HEK293T (cell line): ENCODE measurements at regions not wholly inside any gene's neighbourhood (a gene's known extent, or its start where the extent isn't known, plus 50 kb on each side); places are given as distances from the start of the nearest gene placed in this dataset.
A peak's percentile ranks its signal among the peaks of the same experiment; 100 is the strongest.

Source experiments
- CTCF ChIA-PET: fragments of 350-600 bp; formaldehyde crosslinking; extraction: SDS; loops from one replicate; lab custom pipeline; 2021; ENCODE audit warnings: antibody characterized with exemption, inconsistent platforms; lab: Yijun Ruan, JAX
- POLR2A ChIA-PET: fragments of 350-600 bp; formaldehyde crosslinking; extraction: SDS; loops from one replicate; lab custom pipeline; 2020; ENCODE audit warnings: antibody characterized with exemption, inconsistent platforms; lab: Yijun Ruan, JAX
- DNase-seq: peaks from one replicate; pipeline ENCODE4 v3.0.0; 2012; ENCODE audit warnings: mixed read lengths; ENCODE audit errors: extremely low spot score
- ARNT ChIP-seq: fragments of 450-650 bp; IDR thresholded peaks from 2 replicates; pipeline ENCODE4 v1.6.1; 2017; ENCODE audit warnings: mild to moderate bottlenecking
- BHLHE40 ChIP-seq: fragments of 450-650 bp; IDR thresholded peaks from 2 replicates; pipeline ENCODE4 v1.6.1; 2016; ENCODE audit warnings: mild to moderate bottlenecking, moderate library complexity, borderline replicate concordance
- CTBP1 ChIP-seq: fragments of 450-650 bp; IDR thresholded peaks from 2 replicates; pipeline ENCODE4 v1.6.1; 2016; ENCODE audit warnings: borderline replicate concordance
- ELF4 ChIP-seq: fragments of 450-650 bp; IDR thresholded peaks from 2 replicates; pipeline ENCODE4 v1.6.1; 2017; ENCODE audit warnings: antibody characterized with exemption
- FOXA1 ChIP-seq: fragments of 450-650 bp; IDR thresholded peaks from 2 replicates; pipeline ENCODE4 v1.6.1; 2016; ENCODE audit warnings: mild to moderate bottlenecking
- FOXK2 ChIP-seq: fragments of 450-650 bp; IDR thresholded peaks from 2 replicates; pipeline ENCODE4 v1.6.1; 2016; ENCODE audit warnings: mild to moderate bottlenecking
- FOXM1 ChIP-seq: fragments of 450-650 bp; IDR thresholded peaks from 2 replicates; pipeline ENCODE4 v1.6.1; 2017; ENCODE audit warnings: mild to moderate bottlenecking, borderline replicate concordance
- HDGF ChIP-seq: fragments of 450-650 bp; IDR thresholded peaks from 2 replicates; pipeline ENCODE4 v1.6.1; 2017; ENCODE audit warnings: antibody characterized with exemption, borderline replicate concordance
- L3MBTL2 ChIP-seq: fragments of 450-650 bp; conservative IDR thresholded peaks from 2 replicates; pipeline ENCODE4 v1.6.1; 2016; ENCODE audit warnings: mild to moderate bottlenecking
- LEF1 ChIP-seq: fragments of 450-650 bp; IDR thresholded peaks from 2 replicates; pipeline ENCODE4 v1.6.1; 2017; ENCODE audit warnings: mild to moderate bottlenecking, borderline replicate concordance
- NFRKB ChIP-seq: fragments of 450-650 bp; IDR thresholded peaks from 2 replicates; pipeline ENCODE4 v1.6.1; 2016; ENCODE audit warnings: mild to moderate bottlenecking, moderate library complexity
- PKNOX1 ChIP-seq: fragments of 450-650 bp; IDR thresholded peaks from 2 replicates; pipeline ENCODE4 v1.6.1; 2016
- SP1 ChIP-seq: fragments of 450-650 bp; IDR thresholded peaks from 2 replicates; pipeline ENCODE4 v1.6.1; 2017
- SUZ12 ChIP-seq: fragments of 450-650 bp; IDR thresholded peaks from 2 replicates; pipeline ENCODE4 v1.6.1; 2016; ENCODE audit warnings: mild to moderate bottlenecking
- TARDBP ChIP-seq: fragments of 450-650 bp; IDR thresholded peaks from 2 replicates; pipeline ENCODE4 v1.6.1; 2016
- ZNF384 ChIP-seq: fragments of 450-650 bp; IDR thresholded peaks from 2 replicates; pipeline ENCODE4 v1.6.1; 2016

DNA sequence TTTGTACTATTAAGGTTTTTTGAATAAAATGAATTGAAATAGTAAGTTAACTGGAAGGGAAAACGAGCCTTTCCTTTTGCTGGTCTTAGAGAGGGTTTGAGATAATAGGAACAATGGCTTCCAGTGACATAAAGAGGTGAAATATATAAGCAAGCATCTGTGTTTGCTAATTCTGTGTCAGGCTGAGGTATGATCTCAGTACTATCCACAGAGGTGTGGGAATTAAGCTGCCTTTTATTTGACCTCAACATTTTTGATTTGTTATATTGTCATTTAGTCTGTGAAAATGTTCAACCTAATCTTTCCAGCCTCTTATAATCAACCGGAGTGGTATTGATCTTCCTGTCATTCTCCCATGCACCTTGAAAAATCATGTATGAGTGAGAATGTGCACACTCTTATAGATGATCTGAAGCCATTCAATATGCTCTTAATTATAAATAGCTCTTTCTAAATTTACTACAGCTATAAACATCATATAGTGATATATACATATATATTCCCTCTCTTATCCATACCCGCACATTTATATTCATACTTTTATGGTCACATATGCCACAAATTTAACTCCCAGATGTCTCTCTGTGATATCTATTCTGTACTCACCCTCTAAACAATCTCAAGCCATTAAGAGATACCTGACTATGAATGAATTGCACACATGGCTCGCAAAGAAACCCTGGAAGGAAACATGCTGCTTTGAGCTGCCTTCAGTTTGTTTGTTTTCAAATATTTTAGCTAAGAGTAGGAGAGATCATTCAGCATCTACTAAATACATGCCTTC lies 754.7 kb upstream of the NRSN1 start:
- DNase-seq, result no peak
- CTCF ChIA-PET, result no interaction called here
- POLR2A ChIA-PET, result no interaction called here
- TF ChIP-seq SP1 (no peak), ZNF384 (no peak), TARDBP (no peak), NFRKB (no peak), HDGF (no peak), L3MBTL2 (no peak), FOXM1 (no peak), CTBP1 (no peak), PKNOX1 (no peak), FOXA1 (no peak), SUZ12 (no peak), FOXK2 (no peak), ARNT (no peak), LEF1 (no peak), ELF4 (no peak), BHLHE40 (no peak)

GRCh38 chr6:23377830-23378229 lies 748.2 kb upstream of the NRSN1 start:
- CTCF ChIA-PET, result no interaction called here
- TF ChIP-seq SP1, result no peak
- no peak for TF ChIP-seq NFRKB
- no peak for TF ChIP-seq LEF1
- no peak for TF ChIP-seq FOXM1
- no peak for TF ChIP-seq L3MBTL2
- no peak for TF ChIP-seq ELF4
- no peak for TF ChIP-seq SUZ12
- TF ChIP-seq CTBP1, result no peak
- no peak for TF ChIP-seq BHLHE40
- no peak for TF ChIP-seq PKNOX1
- no peak for TF ChIP-seq FOXK2
- TF ChIP-seq ARNT, result no peak
- no peak for TF ChIP-seq FOXA1
- no peak for TF ChIP-seq HDGF
- no peak for TF ChIP-seq TARDBP
- TF ChIP-seq ZNF384, result no peak
- DNase-seq, result no peak
- POLR2A ChIA-PET, result no interaction called here

GRCh38 chr6:23380465-23380864 lies 745.5 kb upstream of the NRSN1 start:
- no peak for DNase-seq
- ChIA-PET POLR2A (no interaction called here), CTCF (no interaction called here)
- no peak for TF ChIP-seq TARDBP
- TF ChIP-seq PKNOX1, result no peak
- no peak for TF ChIP-seq LEF1
- TF ChIP-seq SP1, result no peak

DNA sequence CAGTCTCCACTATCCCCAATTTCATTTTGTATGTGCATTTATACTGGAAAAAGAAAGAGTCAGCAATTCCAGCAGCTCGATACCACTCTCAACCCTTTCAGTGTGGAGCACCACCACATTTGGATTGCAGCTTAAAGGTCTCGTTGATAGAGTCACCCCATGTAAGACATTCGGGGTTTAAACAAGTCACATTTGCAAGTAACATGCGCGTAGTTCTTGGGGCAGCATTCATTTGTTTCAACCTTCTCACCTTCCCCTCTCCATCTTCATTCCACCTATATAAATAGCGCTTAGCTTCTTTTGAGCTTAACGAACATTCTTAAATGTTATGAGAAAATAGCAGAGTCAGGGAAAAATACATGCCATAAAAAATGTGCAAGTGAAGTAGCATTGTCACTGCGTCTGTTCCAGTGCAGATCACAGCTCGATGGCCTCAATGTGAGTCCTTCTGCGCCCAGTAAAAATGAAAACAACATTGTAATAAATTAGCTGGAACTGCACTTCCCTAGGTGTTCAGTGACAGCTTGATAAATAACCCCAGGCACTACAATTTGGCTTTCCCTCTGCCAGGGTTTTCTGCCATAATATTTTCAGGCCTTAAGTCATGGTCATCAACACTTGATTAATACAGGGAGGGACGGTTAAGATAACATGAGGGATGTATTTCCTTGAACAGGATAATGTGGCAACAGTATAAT lies 737.8 kb upstream of the NRSN1 start:
- peak; percentile 78 for TF ChIP-seq PKNOX1
- no peak for TF ChIP-seq CTBP1
- ChIA-PET POLR2A (no interaction called here), CTCF (no interaction called here)
- peak; percentile 6 for DNase-seq

DNA sequence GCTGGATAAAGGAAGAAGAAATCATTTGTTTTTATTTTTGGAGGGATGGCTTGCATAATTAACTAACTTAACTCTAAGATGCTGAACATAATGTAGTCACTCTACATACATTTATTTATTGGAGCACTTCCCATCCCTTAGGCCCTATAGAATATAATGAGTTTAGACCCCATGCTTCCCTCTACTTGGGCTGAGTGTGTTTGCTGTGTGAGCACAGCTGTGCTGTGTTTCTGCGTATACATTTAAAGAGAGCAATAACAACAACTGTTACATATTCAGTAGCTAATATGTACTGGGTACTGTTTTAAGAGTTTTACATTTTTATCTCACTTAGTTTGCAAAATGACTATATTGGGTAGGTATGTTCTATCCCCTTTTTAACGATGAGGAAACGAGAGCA lies 736.6 kb upstream of the NRSN1 start:
- ChIA-PET POLR2A (no interaction called here), CTCF (no interaction called here)
- DNase-seq, result no peak
- TF ChIP-seq FOXK2, result no peak
- TF ChIP-seq SUZ12, result no peak
- no peak for TF ChIP-seq ZNF384
- TF ChIP-seq LEF1, result no peak
- no peak for TF ChIP-seq SP1
- TF ChIP-seq BHLHE40, result no peak
- no peak for TF ChIP-seq ARNT
- no peak for TF ChIP-seq PKNOX1
- no peak for TF ChIP-seq FOXA1
- TF ChIP-seq NFRKB, result no peak
- no peak for TF ChIP-seq FOXM1
- TF ChIP-seq TARDBP, result no peak
- TF ChIP-seq CTBP1, result no peak
- no peak for TF ChIP-seq HDGF
- no peak for TF ChIP-seq L3MBTL2
- TF ChIP-seq ELF4, result no peak
